Thoracic aorta (tissue), 2 donors: ENCODE measurements at regions not wholly inside any gene's neighbourhood (a gene's known extent, or its start where the extent isn't known, plus 50 kb on each side); places are given as distances from the start of the nearest gene placed in this dataset.
A peak's percentile ranks its signal among the peaks of the same experiment; 100 is the strongest.

Experiments used
- ATAC-seq: fragments of 150-250 bp; one replicate; pipeline ENCODE4 v1.8.0; 2017; ENCODE audit warnings: low read depth; ENCODE audit not compliant: insufficient number of reproducible peaks, low FRiP score
- DNase-seq: peaks from one replicate; pipeline ENCODE4 v3.0.0-alpha.2; 2020; ENCODE audit warnings: low spot score
- H3K27ac ChIP-seq, 2 donors: fragments of 200-600 bp; sonication (generic); 1 replicate in 1 of 2; 2 replicates in 1 of 2; pipeline ENCODE4 v1.5.1; 2016; ENCODE audit warnings: mild to moderate bottlenecking in 2 of 2, moderate library complexity in 2 of 2
- H3K27me3 ChIP-seq: fragments of 200-600 bp; sonication (generic); replicated peaks from 2 replicates; pipeline ENCODE4 v1.6.0; 2016; ENCODE audit warnings: mild to moderate bottlenecking; ENCODE audit not compliant: insufficient read depth
- H3K36me3 ChIP-seq: fragments of 200-600 bp; sonication (generic); one replicate; pipeline ENCODE4 v1.5.1; 2016
- H3K4me1 ChIP-seq, 2 donors: fragments of 200-600 bp; sonication (generic); 1 replicate in 1 of 2; 2 replicates in 1 of 2; pipeline versions ENCODE4 v1.5.1 to v1.6.0; 2016; ENCODE audit warnings: low read depth in 2 of 2, mild to moderate bottlenecking in 1 of 2; ENCODE audit not compliant: control insufficient read depth in 1 of 2
- H3K4me3 ChIP-seq: fragments of 200-600 bp; sonication (generic); 2 replicates; pipeline ENCODE4 v1.5.1; 2016; ENCODE audit warnings: mild to moderate bottlenecking
- H3K9me3 ChIP-seq: fragments of 200-600 bp; sonication (generic); 2 replicates; pipeline ENCODE4 v1.5.1; 2016
- CTCF ChIP-seq: fragments of 200-600 bp; sonication (generic); IDR thresholded peaks from one replicate; pipeline ENCODE4 v1.5.1; 2019; ENCODE audit warnings: antibody characterized with exemption

- no peak overlapping the region for H3K4me3 ChIP-seq
- H3K36me3 ChIP-seq, result no peaks in the 10 kb centered on the region
- no peak overlapping the region for H3K27ac ChIP-seq
- no peak for ATAC-seq
- no peak for DNase-seq
- no peaks in the 10 kb centered on the region for H3K27me3 ChIP-seq
- no peak for TF ChIP-seq CTCF
- H3K4me1 ChIP-seq, result peaks cover 24 to 57% of the 10 kb centered on the region in 2 donors
- no peaks in the 10 kb centered on the region for H3K9me3 ChIP-seq
These were observed 180.1 kb downstream of the NUFIP1 start for GRCh38 chr13:44809190-44809589.

GRCh38 chr13:44808185-44808584, 181.1 kb downstream of the NUFIP1 start:
- ATAC-seq (no peak), DNase-seq (no peak)
- Histone ChIP-seq H3K27me3 (no peaks in the 10 kb centered on the region), H3K4me1 (peaks cover 17 to 47% of the 10 kb centered on the region in 2 donors), H3K4me3 (no peak overlapping the region), H3K27ac (no peak overlapping the region), H3K9me3 (no peaks in the 10 kb centered on the region), H3K36me3 (no peaks in the 10 kb centered on the region)
- TF ChIP-seq CTCF, result no peak

GRCh38 chr13:44807449-44808034, 181.7 kb downstream of the NUFIP1 start:
- TF ChIP-seq CTCF, result no peak
- Histone ChIP-seq H3K4me1 (peaks cover 12 to 41% of the 10 kb centered on the region in 2 donors), H3K27me3 (no peaks in the 10 kb centered on the region), H3K27ac (no peak overlapping the region), H3K36me3 (no peaks in the 10 kb centered on the region), H3K9me3 (no peaks in the 10 kb centered on the region), H3K4me3 (no peak overlapping the region)
- ATAC-seq (no peak), DNase-seq (no peak)

GRCh38 chr13:44806826-44807225, 182.4 kb downstream of the NUFIP1 start:
- no peaks in the 10 kb centered on the region for H3K36me3 ChIP-seq

GRCh38 chr13:44805585-44805984, 183.7 kb downstream of the NUFIP1 start:
- ATAC-seq, result no peak
- Histone ChIP-seq H3K4me3 (no peak overlapping the region), H3K9me3 (no peaks in the 10 kb centered on the region), H3K27me3 (no peaks in the 10 kb centered on the region), H3K36me3 (no peaks in the 10 kb centered on the region), H3K4me1 (peaks cover 4 to 22% of the 10 kb centered on the region in 2 donors), H3K27ac (no peak overlapping the region)
- no peak for TF ChIP-seq CTCF
- no peak for DNase-seq

More at GRCh38 chr13:44806826-44807225, 182.4 kb downstream of the NUFIP1 start:
- no peak for TF ChIP-seq CTCF
- Histone ChIP-seq H3K4me1 (peaks cover 11 to 34% of the 10 kb centered on the region in 2 donors), H3K9me3 (no peaks in the 10 kb centered on the region), H3K27ac (peak overlapping the region; percentile 7 to 43), H3K27me3 (no peaks in the 10 kb centered on the region), H3K4me3 (no peak overlapping the region)
- ATAC-seq (peak; percentile 50), DNase-seq (no peak)
